Loucy (cell line): ENCODE measurements at regions not wholly inside any gene's neighbourhood (a gene's known extent, or its start where the extent isn't known, plus 50 kb on each side); places are given as distances from the start of the nearest gene placed in this dataset.

ENCODE experiments used
- H2AFZ ChIP-seq: fragments of 200-600 bp; sonication (generic); 2 replicates; pipeline ENCODE4 v1.6.0; 2016; ENCODE audit warnings: antibody characterized with exemption, mild to moderate bottlenecking, low read length, moderate library complexity
- H3F3A ChIP-seq: fragments of 200-600 bp; 2 replicates; pipeline ENCODE4 v1.6.0; 2016; ENCODE audit warnings: antibody characterized with exemption, low read depth, mild to moderate bottlenecking
- H3K27me3 ChIP-seq: fragments of 200-600 bp; sonication (generic); 2 replicates; pipeline ENCODE4 v1.6.1; 2014; ENCODE audit warnings: low read length, mild to moderate bottlenecking; ENCODE audit not compliant: insufficient read depth, poor library complexity, severe bottlenecking
- H3K36me3 ChIP-seq: fragments of 200-600 bp; sonication (generic); 2 replicates; pipeline ENCODE4 v1.6.1; 2016; ENCODE audit warnings: low read length; ENCODE audit not compliant: insufficient read depth
- H3K4me1 ChIP-seq: fragments of 200-600 bp; sonication (generic); 2 replicates; pipeline ENCODE4 v1.5.1; 2014; ENCODE audit warnings: low read length, mild to moderate bottlenecking; ENCODE audit not compliant: insufficient read depth, poor library complexity, severe bottlenecking
- H3K4me2 ChIP-seq: fragments of 200-600 bp; sonication (generic); 2 replicates; pipeline ENCODE4 v1.6.0; 2014; ENCODE audit warnings: antibody characterized with exemption, low read length, low read depth, mild to moderate bottlenecking; ENCODE audit not compliant: poor library complexity, severe bottlenecking
- H3K4me3 ChIP-seq: fragments of 200-600 bp; sonication (generic); 2 replicates; pipeline ENCODE4 v1.5.1; 2014; ENCODE audit warnings: low read length, mild to moderate bottlenecking, mixed read lengths; ENCODE audit not compliant: poor library complexity, severe bottlenecking
- H3K79me2 ChIP-seq: fragments of 200-600 bp; sonication (generic); 2 replicates; pipeline ENCODE4 v1.6.1; 2014; ENCODE audit warnings: low read length; ENCODE audit not compliant: insufficient read depth
- H3K9ac ChIP-seq: fragments of 200-600 bp; sonication (generic); 2 replicates; pipeline ENCODE4 v1.6.0; 2014; ENCODE audit warnings: mild to moderate bottlenecking, low read depth, low read length, moderate library complexity; ENCODE audit not compliant: poor library complexity, severe bottlenecking
- H3K9me2 ChIP-seq: fragments of 200-600 bp; sonication (generic); replicated peaks from 2 replicates; pipeline ENCODE4 v1.6.1; 2016; ENCODE audit warnings: low read depth, low read length, mixed read lengths
- H3K9me3 ChIP-seq: fragments of 200-600 bp; sonication (generic); 2 replicates; pipeline ENCODE4 v1.6.1; 2014; ENCODE audit warnings: mild to moderate bottlenecking, antibody characterized with exemption, low read length, low read depth; ENCODE audit not compliant: insufficient read depth
- H4K20me1 ChIP-seq: fragments of 200-600 bp; sonication (generic); 2 replicates; pipeline ENCODE4 v1.6.0; 2014; ENCODE audit warnings: antibody characterized with exemption, low read length, mild to moderate bottlenecking; ENCODE audit not compliant: insufficient read depth, poor library complexity, severe bottlenecking
- CTCF ChIP-seq: fragments of 200-600 bp; sonication (generic); conservative IDR thresholded peaks from 2 replicates; pipeline ENCODE4 v1.5.1; 2014; ENCODE audit warnings: mild to moderate bottlenecking, antibody characterized with exemption, low read length
- EZH2phosphoT487 ChIP-seq: fragments of 200-600 bp; IDR thresholded peaks from 2 replicates; pipeline ENCODE4 v1.6.1; 2018; ENCODE audit warnings: antibody characterized with exemption, mild to moderate bottlenecking, moderate library complexity, borderline replicate concordance

DNA sequence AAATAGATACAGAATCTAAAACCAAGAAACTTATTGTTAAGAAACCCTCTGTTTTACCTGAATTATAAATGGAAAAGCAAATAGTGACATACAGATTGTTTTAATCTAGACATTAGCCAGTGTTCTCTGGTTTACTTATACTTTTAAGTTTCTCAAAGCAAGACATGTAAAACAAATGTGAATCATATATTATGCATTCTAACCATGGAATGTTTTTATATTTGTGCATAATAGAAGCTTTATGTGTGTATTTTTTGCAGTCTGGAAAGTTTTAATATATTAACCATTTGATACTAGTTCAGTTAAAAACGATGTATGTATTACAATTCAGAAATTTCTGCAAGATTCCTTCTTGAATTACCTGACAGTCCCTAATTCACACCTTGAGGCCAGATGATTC is 150.6 kb upstream of the TMEM72 start:
- Histone ChIP-seq H3K4me2 (no peak overlapping the region), H3K36me3 (no peaks in the 10 kb centered on the region), H3K27me3 (no peaks in the 10 kb centered on the region), H3K9me3 (no peaks in the 10 kb centered on the region), H3K79me2 (no peaks in the 10 kb centered on the region), H3F3A (no peaks in the 10 kb centered on the region), H3K4me3 (no peak overlapping the region), H2AFZ (no peak overlapping the region), H3K9me2 (no peaks in the 10 kb centered on the region), H3K4me1 (no peaks in the 10 kb centered on the region), H4K20me1 (no peaks in the 10 kb centered on the region), H3K9ac (no peak overlapping the region)
- TF ChIP-seq CTCF (no peak), EZH2phosphoT487 (no peak)

GRCh38 chr10:44761076-44761475 is 150.1 kb upstream of the TMEM72 start:
- H4K20me1 ChIP-seq: no peaks in the 10 kb centered on the region
- no peaks in the 10 kb centered on the region for H3K36me3 ChIP-seq
- H3K4me2 ChIP-seq: no peak overlapping the region
- H3K4me1 ChIP-seq: no peaks in the 10 kb centered on the region
- TF ChIP-seq CTCF: no peak
- TF ChIP-seq EZH2phosphoT487: no peak
- no peaks in the 10 kb centered on the region for H3K9me3 ChIP-seq
- H3K9ac ChIP-seq: no peak overlapping the region
- no peaks in the 10 kb centered on the region for H3K9me2 ChIP-seq
- H3K4me3 ChIP-seq: no peak overlapping the region
- no peaks in the 10 kb centered on the region for H3K79me2 ChIP-seq
- no peaks in the 10 kb centered on the region for H3F3A ChIP-seq
- no peaks in the 10 kb centered on the region for H3K27me3 ChIP-seq
- no peak overlapping the region for H2AFZ ChIP-seq

DNA sequence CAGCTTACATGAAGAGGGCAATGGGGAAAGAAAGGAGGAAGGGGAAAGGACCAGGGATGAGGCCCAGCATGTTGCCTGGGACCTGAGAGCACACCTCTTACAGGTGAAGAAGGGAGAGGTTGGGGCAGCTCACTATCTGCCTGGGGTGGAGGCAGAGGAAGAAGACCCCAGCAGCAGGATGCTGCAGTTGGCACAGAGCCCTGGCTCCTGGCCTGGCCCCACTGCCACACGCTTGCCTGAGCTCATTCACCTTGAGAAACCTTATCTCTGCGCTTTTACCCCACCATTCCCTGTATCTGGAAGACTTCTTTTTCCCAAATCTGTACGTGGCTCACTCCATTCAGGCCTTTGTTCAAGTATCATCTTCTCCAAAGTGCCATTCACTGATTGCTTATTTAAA is 147.8 kb upstream of the TMEM72 start:
- no peaks in the 10 kb centered on the region for H3F3A ChIP-seq
- no peaks in the 10 kb centered on the region for H3K27me3 ChIP-seq
- no peak overlapping the region for H3K9ac ChIP-seq
- no peaks in the 10 kb centered on the region for H4K20me1 ChIP-seq
- H3K79me2 ChIP-seq: no peaks in the 10 kb centered on the region
- H3K4me3 ChIP-seq: no peak overlapping the region
- TF ChIP-seq CTCF (no peak), EZH2phosphoT487 (no peak)
- no peaks in the 10 kb centered on the region for H3K4me1 ChIP-seq
- no peaks in the 10 kb centered on the region for H3K9me2 ChIP-seq
- no peak overlapping the region for H2AFZ ChIP-seq
- no peak overlapping the region for H3K4me2 ChIP-seq
- no peaks in the 10 kb centered on the region for H3K9me3 ChIP-seq
- no peaks in the 10 kb centered on the region for H3K36me3 ChIP-seq
